ENCODE measurements at regions not wholly inside any gene's neighbourhood (a gene's known extent, or its start where the extent isn't known, plus 50 kb on each side); places are given as distances from the start of the nearest gene placed in this dataset.

- no peak for TF ChIP-seq EGR1 (IDR thresholded peaks at IDR 0.05; ENCODE audit: low read depth)
- TF ChIP-seq POLR2A (IDR thresholded peaks at IDR 0.05; ENCODE audit: borderline replicate concordance, extremely low read depth, insufficient read depth, insufficient read length), result no peak
Observed at GRCh38 chr7:21299766-21300165, 128.1 kb upstream of the SP4 start.

Data from HCT116 (cell line).